H1 (cell line): ENCODE measurements at regions not wholly inside any gene's neighbourhood (a gene's known extent, or its start where the extent isn't known, plus 50 kb on each side); places are given as distances from the start of the nearest gene placed in this dataset.

Experiments
- CTCF ChIA-PET: fragments of 300-600 bp; sonication (Branson Sonifier 250); formaldehyde crosslinking; loops from one replicate; lab custom pipeline; 2021; ENCODE audit not compliant: partially characterized antibody; lab: Charles Lee
- POLR2A ChIA-PET: fragments of 300-600 bp; sonication (Branson Sonifier 250); formaldehyde crosslinking; loops from one replicate; lab custom pipeline; 2021; ENCODE audit warnings: inconsistent platforms; ENCODE audit not compliant: partially characterized antibody; lab: Charles Lee
- DNase-seq, 2 experiments: peaks; one replicate each; pipeline versions ENCODE4 v3.0.0 to v3.0.0-alpha.2; 2010 to 2022; ENCODE audit warnings: low spot score in 2 of 2, low read depth in 1 of 2, mixed read lengths in 1 of 2
- FAIRE-seq: peaks from 2 replicates; lab custom pipeline; 2011; peaks lifted over from hg19 to GRCh38; lab: Jason Lieb, UNC
- H2AFZ ChIP-seq: 2 replicates; pipeline ENCODE4 v1.8.1; 2012; ENCODE audit warnings: low read length, inconsistent platforms
- H2AK5ac ChIP-seq: 2 replicates; pipeline ENCODE4 v1.6.1; 2013; ENCODE audit warnings: low read depth, low read length
- H2BK120ac ChIP-seq: replicated peaks from 2 replicates; pipeline ENCODE3; 2013; ENCODE audit warnings: low read depth, low read length, inconsistent platforms
- H2BK12ac ChIP-seq: 2 replicates; pipeline ENCODE4 v1.6.1; 2013; ENCODE audit warnings: low read depth, low read length
- H2BK15ac ChIP-seq: 2 replicates; pipeline ENCODE4 v1.6.1; 2013; ENCODE audit warnings: low read length
- H2BK20ac ChIP-seq: 2 replicates; pipeline ENCODE4 v1.6.1; 2013; ENCODE audit warnings: low read length
- H2BK5ac ChIP-seq: 2 replicates; pipeline ENCODE4 v1.6.1; 2013; ENCODE audit warnings: low read depth, low read length
- H3K14ac ChIP-seq: 2 replicates; pipeline ENCODE4 v1.6.1; 2013; ENCODE audit warnings: inconsistent platforms; ENCODE audit not compliant: insufficient read length
- H3K18ac ChIP-seq: 2 replicates; pipeline ENCODE4 v1.6.1; 2013; ENCODE audit warnings: low read length; ENCODE audit errors: extremely low read depth
- H3K23ac ChIP-seq: 2 replicates; pipeline ENCODE4 v1.6.1; 2013; ENCODE audit warnings: inconsistent platforms; ENCODE audit not compliant: insufficient read length
- H3K23me2 ChIP-seq: 2 replicates; pipeline ENCODE4 v1.6.1; 2013; ENCODE audit warnings: low read depth, low read length
- H3K27ac ChIP-seq: 2 replicates; pipeline ENCODE4 v1.6.1; 2011; ENCODE audit warnings: low read depth, low read length, inconsistent platforms
- H3K27me3 ChIP-seq, 4 experiments: replicated peaks in 1 of 4; 1 replicate in 1 of 4; 2 replicates in 3 of 4; pipeline versions ENCODE4 v1.6.1 to v1.8.1; 2011 to 2013; ENCODE audit warnings: low read length in 3 of 4, mild to moderate bottlenecking in 3 of 4, inconsistent platforms in 2 of 4, mixed read lengths in 2 of 4, moderate library complexity in 1 of 4; ENCODE audit not compliant: control insufficient read depth in 3 of 4, insufficient read depth in 3 of 4; ENCODE audit errors: extremely low read depth in 1 of 4
- H3K36me3 ChIP-seq, 4 experiments: 2 replicates each; pipeline versions ENCODE4 v1.6.1 to v1.8.1; 2011 to 2013; ENCODE audit warnings: mild to moderate bottlenecking in 4 of 4, low read length in 3 of 4, moderate library complexity in 2 of 4, control low read depth in 1 of 4, inconsistent platforms in 1 of 4; ENCODE audit not compliant: insufficient read depth in 4 of 4, control insufficient read depth in 2 of 4
- H3K4ac ChIP-seq: replicated peaks from 2 replicates; pipeline ENCODE3; 2013; ENCODE audit warnings: low read length, low read depth, mixed read lengths, inconsistent platforms; ENCODE audit not compliant: insufficient read length
- H3K4me1 ChIP-seq, 4 experiments: replicated peaks in 1 of 4; 1 replicate in 1 of 4; 2 replicates in 3 of 4; pipeline versions ENCODE4 v1.6.1 to v1.8.1; 2011 to 2013; ENCODE audit warnings: low read length in 3 of 4, inconsistent platforms in 2 of 4, mixed read lengths in 1 of 4; ENCODE audit not compliant: insufficient read depth in 4 of 4, control insufficient read depth in 3 of 4
- H3K4me2 ChIP-seq, 2 experiments: 2 replicates each; pipeline versions ENCODE4 v1.6.1 to v1.8.1; 2011 to 2013; ENCODE audit warnings: low read depth in 2 of 2, low read length in 2 of 2, control low read depth in 1 of 2, inconsistent platforms in 1 of 2, mild to moderate bottlenecking in 1 of 2; ENCODE audit not compliant: insufficient read depth in 1 of 2
- H3K4me3 ChIP-seq, 4 experiments: fragments of 200-600, 300-600 bp in 1 of 4; sonication (generic), shearing (Covaris generic), sonication (Bioruptor Twin) in 1 of 4; 2 replicates each; pipeline versions ENCODE4 v1.5.1 to v1.8.1; 2011 to 2016; ENCODE audit warnings: low read length in 4 of 4, low read depth in 3 of 4, control low read depth in 2 of 4, inconsistent platforms in 2 of 4, mild to moderate bottlenecking in 2 of 4, mixed read lengths in 1 of 4, moderate library complexity in 1 of 4; ENCODE audit not compliant: insufficient read depth in 2 of 4; ENCODE audit errors: extremely low read depth in 1 of 4
- H3K56ac ChIP-seq: replicated peaks from 2 replicates; pipeline ENCODE3; 2013; ENCODE audit warnings: low read depth, mild to moderate bottlenecking, mixed read lengths, low read length, inconsistent platforms; ENCODE audit not compliant: insufficient read length
- H3K79me1 ChIP-seq: 2 replicates; pipeline ENCODE4 v1.6.1; 2013; ENCODE audit warnings: low read depth, low read length, control low read depth
- H3K79me2 ChIP-seq, 2 experiments: 2 replicates each; pipeline versions ENCODE4 v1.6.1 to v1.8.1; 2012 to 2013; ENCODE audit warnings: low read length in 2 of 2, mild to moderate bottlenecking in 2 of 2, inconsistent platforms in 1 of 2; ENCODE audit not compliant: insufficient read depth in 2 of 2, control insufficient read depth in 1 of 2
- H3K9ac ChIP-seq, 4 experiments: replicated peaks in 1 of 4; 1 replicate in 1 of 4; 2 replicates in 3 of 4; pipeline versions ENCODE4 v1.6.1 to v1.8.1; 2011 to 2013; ENCODE audit warnings: low read depth in 3 of 4, low read length in 3 of 4, control low read depth in 2 of 4, mild to moderate bottlenecking in 2 of 4, moderate library complexity in 2 of 4, inconsistent platforms in 1 of 4; ENCODE audit errors: extremely low read depth in 1 of 4
- H3K9me3 ChIP-seq, 2 experiments: 2 replicates each; pipeline versions ENCODE4 v1.6.1 to v1.8.1; 2012 to 2013; ENCODE audit warnings: mild to moderate bottlenecking in 2 of 2, moderate library complexity in 2 of 2, control low read depth in 1 of 2, inconsistent platforms in 1 of 2, low read depth in 1 of 2, low read length in 1 of 2, mixed read lengths in 1 of 2; ENCODE audit not compliant: insufficient read depth in 2 of 2
- H4K20me1 ChIP-seq, 2 experiments: replicated peaks in 1 of 2; 2 replicates each; pipeline versions ENCODE3 to v1.8.1; 2011 to 2013; ENCODE audit warnings: inconsistent platforms in 2 of 2, low read length in 2 of 2, mild to moderate bottlenecking in 1 of 2; ENCODE audit not compliant: insufficient read depth in 2 of 2, control insufficient read depth in 1 of 2
- H4K5ac ChIP-seq: 2 replicates; pipeline ENCODE4 v1.6.1; 2013; ENCODE audit warnings: low read length, low read depth, mixed read lengths, inconsistent platforms; ENCODE audit not compliant: insufficient read length
- H4K8ac ChIP-seq: 2 replicates; pipeline ENCODE4 v1.8.0; 2013; ENCODE audit warnings: mild to moderate bottlenecking, moderate library complexity, low read length, inconsistent platforms; ENCODE audit not compliant: insufficient read depth; ENCODE audit errors: extremely low read depth
- H4K91ac ChIP-seq: replicated peaks from 2 replicates; pipeline ENCODE3; 2013; ENCODE audit warnings: low read length, mixed read lengths, inconsistent platforms; ENCODE audit not compliant: insufficient read length
- CREB1 ChIP-seq: IDR thresholded peaks from 2 replicates; pipeline ENCODE4 v1.6.1; 2012; ENCODE audit warnings: inconsistent platforms
- EZH2 ChIP-seq: fragments of 200-600 bp; sonication (generic); IDR thresholded peaks from 2 replicates; pipeline ENCODE4 v1.7.1; 2012; ENCODE audit warnings: low read depth, mild to moderate bottlenecking, moderate library complexity, low read length, inconsistent platforms; ENCODE audit not compliant: severe bottlenecking
- HDAC2 ChIP-seq, 2 experiments: fragments of 300-600 bp in 1 of 2; sonication (generic) in 1 of 2; IDR thresholded peaks; 2 replicates each; pipeline ENCODE4 v1.6.1; 2011 to 2012; ENCODE audit warnings: low read depth in 2 of 2, low read length in 2 of 2, mild to moderate bottlenecking in 2 of 2, moderate library complexity in 2 of 2, borderline replicate concordance in 1 of 2, inconsistent platforms in 1 of 2
- KDM4A ChIP-seq: IDR thresholded peaks from one replicate; pipeline ENCODE4 v1.7.1; 2012; ENCODE audit warnings: low read depth, mild to moderate bottlenecking, moderate library complexity, low read length, inconsistent platforms; ENCODE audit not compliant: severe bottlenecking
- POU5F1 ChIP-seq: IDR thresholded peaks from 2 replicates; pipeline ENCODE4 v1.6.1; 2011; ENCODE audit warnings: low read depth, mild to moderate bottlenecking, low read length, moderate library complexity
- SP2 ChIP-seq: IDR thresholded peaks from 2 replicates; pipeline ENCODE4 v1.6.1; 2012; ENCODE audit warnings: mild to moderate bottlenecking, low read length, inconsistent platforms
- WGBS, 2 experiments: shearing (Covaris generic) in 1 of 2; methylation state at CpG; one replicate each; pipeline versions ENCODE4 v1.1.6 to v1.1.7; 2013 to 2015; ENCODE audit warnings: low lambda C conversion rate in 2 of 2, mixed read lengths in 2 of 2, inconsistent platforms in 1 of 2, low coverage in 1 of 2, missing lambda C conversion rate in 1 of 2; ENCODE audit not compliant: insufficient replicate concordance in 2 of 2, insufficient coverage in 1 of 2, insufficient read length in 1 of 2; ENCODE audit errors: extremely low coverage in 1 of 2, missing lambda C conversion rate in 1 of 2; 5-methylcytosine and 5-hydroxymethylcytosine counted together

- ChIA-PET POLR2A (no interaction called here), CTCF (no interaction called here)
- H3K4me2 ChIP-seq, result no peak overlapping the region
- no peak overlapping the region for H4K8ac ChIP-seq
- H2AK5ac ChIP-seq, result no peak overlapping the region
- no peaks in the 10 kb centered on the region; the same call in 1 of the 2 replicates for H3K23me2 ChIP-seq
- FAIRE-seq, result no peak
- H2AFZ ChIP-seq, result no peak overlapping the region
- no peak overlapping the region for H3K56ac ChIP-seq
- no peak overlapping the region for H2BK12ac ChIP-seq
- H2BK20ac ChIP-seq, result no peak overlapping the region
- no peaks in the 10 kb centered on the region for H3K4me1 ChIP-seq
- H3K27me3 ChIP-seq, result no peaks in the 10 kb centered on the region
- H3K79me1 ChIP-seq, result no peaks in the 10 kb centered on the region
- no peak overlapping the region for H3K4me3 ChIP-seq
- no peak overlapping the region for H4K91ac ChIP-seq
- no peak overlapping the region for H2BK15ac ChIP-seq
- no peak overlapping the region for H3K14ac ChIP-seq
- no peak overlapping the region for H3K4ac ChIP-seq
- H3K23ac ChIP-seq, result no peak overlapping the region
- no peaks in the 10 kb centered on the region for H3K79me2 ChIP-seq
- TF ChIP-seq EZH2 (no peak), KDM4A (no peak), SP2 (no peak), CREB1 (no peak), HDAC2 (IDR thresholded peaks at IDR 0.05; ENCODE audit: borderline replicate concordance in 1 of 2, low read depth in 2 of 2, low read length in 2 of 2) (no peak), POU5F1 (no peak)
- H4K20me1 ChIP-seq, result no peaks in the 10 kb centered on the region
- H2BK120ac ChIP-seq, result no peak overlapping the region
- DNase-seq, result no peak
- 64% methylated on average over 2 of the region's 2 CpGs; no CpG with 5 or more reads in 1 of the 2 experiments for WGBS, 2 experiments
- no peak overlapping the region for H3K18ac ChIP-seq
- no peak overlapping the region for H3K9ac ChIP-seq
- no peaks in the 10 kb centered on the region for H3K36me3 ChIP-seq
- no peak overlapping the region for H3K27ac ChIP-seq
- no peak overlapping the region for H2BK5ac ChIP-seq
- peaks cover 0 to 4% of the 10 kb centered on the region in 2 experiments; a peak in 1 of 4 replicates for H3K9me3 ChIP-seq
- no peak overlapping the region for H4K5ac ChIP-seq
These were observed 126.4 kb downstream of the CCER1 start for GRCh38 chr12:90828621-90829020.
